ENCODE measurements at regions not wholly inside any gene's neighbourhood (a gene's known extent, or its start where the extent isn't known, plus 50 kb on each side); places are given as distances from the start of the nearest gene placed in this dataset.

GRCh38 chr5:92944903-92945604 lies 636.0 kb downstream of the NR2F1-AS1 start:
- no peak for TF ChIP-seq REST (IDR thresholded peaks at IDR 0.05; ENCODE audit: insufficient replicate concordance, low read depth)
- no peak for TF ChIP-seq CTCF (IDR thresholded peaks at IDR 0.05; ENCODE audit: insufficient read depth, low read length)
- no peak for TF ChIP-seq GABPA (IDR thresholded peaks at IDR 0.05; ENCODE audit: low read depth)
- TF ChIP-seq SPI1 (IDR thresholded peaks at IDR 0.05; ENCODE audit: borderline replicate concordance, low read depth) = no peak
- no peak for TF ChIP-seq POLR2AphosphoS5 (IDR thresholded peaks at IDR 0.05; ENCODE audit: low read depth)
- no peak overlapping the region for H3K27ac ChIP-seq (replicated peaks)
- H3K27me3 ChIP-seq (ENCODE audit: insufficient read depth, poor library complexity, severe bottlenecking) = no peaks in the 10 kb centered on the region
- H3K4me3 ChIP-seq (replicated peaks; ENCODE audit: insufficient read depth, low read length) = no peak overlapping the region
- no peak for DNase-seq (ENCODE audit: low read depth in 1 of 2, low spot score in 1 of 2)

DNA sequence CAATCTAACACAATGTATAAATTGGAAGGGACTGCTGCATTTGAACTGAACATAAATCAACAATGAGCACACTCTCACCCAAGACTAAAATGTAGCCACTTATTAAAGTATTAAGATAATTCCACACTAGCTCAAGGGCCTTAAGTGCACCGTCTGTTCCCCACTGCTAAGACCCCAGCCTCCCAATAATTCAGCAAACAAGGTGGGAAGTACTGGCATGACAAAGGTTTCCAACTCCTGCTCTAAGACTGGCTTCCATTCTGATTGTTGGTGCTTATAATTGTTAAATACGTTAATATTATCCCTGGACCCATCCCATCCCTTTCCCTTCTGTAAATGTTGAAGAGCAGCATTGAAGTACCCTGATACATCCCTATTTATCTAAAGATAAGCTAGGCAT lies 636.7 kb downstream of the NR2F1-AS1 start:
- Histone ChIP-seq H3K27ac (replicated peaks) (no peak overlapping the region), H3K4me3 (replicated peaks; ENCODE audit: insufficient read depth, low read length) (no peak overlapping the region), H3K27me3 (ENCODE audit: insufficient read depth, poor library complexity, severe bottlenecking) (no peaks in the 10 kb centered on the region)
- DNase-seq (ENCODE audit: low read depth in 1 of 2, low spot score in 1 of 2) = no peak
- TF ChIP-seq REST (IDR thresholded peaks at IDR 0.05; ENCODE audit: insufficient replicate concordance, low read depth) (no peak), GABPA (IDR thresholded peaks at IDR 0.05; ENCODE audit: low read depth) (no peak), SPI1 (IDR thresholded peaks at IDR 0.05; ENCODE audit: borderline replicate concordance, low read depth) (no peak), CTCF (IDR thresholded peaks at IDR 0.05; ENCODE audit: insufficient read depth, low read length) (no peak)

- Histone ChIP-seq H3K27me3 (ENCODE audit: insufficient read depth, poor library complexity, severe bottlenecking) (no peaks in the 10 kb centered on the region), H3K27ac (replicated peaks) (no peak overlapping the region), H3K4me3 (replicated peaks; ENCODE audit: insufficient read depth, low read length) (no peak overlapping the region)
- DNase-seq (ENCODE audit: low read depth in 1 of 2, low spot score in 1 of 2) = no peak
- TF ChIP-seq POLR2AphosphoS5 (IDR thresholded peaks at IDR 0.05; ENCODE audit: low read depth) = no peak
- TF ChIP-seq GABPA (IDR thresholded peaks at IDR 0.05; ENCODE audit: low read depth) = no peak
- TF ChIP-seq SPI1 (IDR thresholded peaks at IDR 0.05; ENCODE audit: borderline replicate concordance, low read depth) = no peak
- TF ChIP-seq CTCF (IDR thresholded peaks at IDR 0.05; ENCODE audit: insufficient read depth, low read length) = no peak
Measured at GRCh38 chr5:92942762-92943161, 638.3 kb downstream of the NR2F1-AS1 start.

GRCh38 chr5:92941806-92942205 lies 639.2 kb downstream of the NR2F1-AS1 start:
- DNase-seq (ENCODE audit: low read depth in 1 of 2, low spot score in 1 of 2) = no peak
- Histone ChIP-seq H3K4me3 (replicated peaks; ENCODE audit: insufficient read depth, low read length) (no peak overlapping the region), H3K27me3 (ENCODE audit: insufficient read depth, poor library complexity, severe bottlenecking) (no peaks in the 10 kb centered on the region), H3K27ac (replicated peaks) (no peak overlapping the region)
- TF ChIP-seq SPI1 (IDR thresholded peaks at IDR 0.05; ENCODE audit: borderline replicate concordance, low read depth) (no peak), CTCF (IDR thresholded peaks at IDR 0.05; ENCODE audit: insufficient read depth, low read length) (no peak), POLR2AphosphoS5 (IDR thresholded peaks at IDR 0.05; ENCODE audit: low read depth) (no peak), GABPA (IDR thresholded peaks at IDR 0.05; ENCODE audit: low read depth) (no peak), REST (IDR thresholded peaks at IDR 0.05; ENCODE audit: insufficient replicate concordance, low read depth) (no peak)

Measured in HL-60 (cell line).